Stomach smooth muscle (tissue), 2 donors: ENCODE measurements at regions not wholly inside any gene's neighbourhood (a gene's known extent, or its start where the extent isn't known, plus 50 kb on each side); places are given as distances from the start of the nearest gene placed in this dataset.
A peak's percentile ranks its signal among the peaks of the same experiment; 100 is the strongest.

Experiments
- H3K27ac ChIP-seq: one replicate; pipeline ENCODE4 v1.7.0; 2013; ENCODE audit warnings: mild to moderate bottlenecking, low read length, inconsistent platforms
- H3K27me3 ChIP-seq, 2 donors: one replicate each; pipeline ENCODE4 v1.7.0; 2013; ENCODE audit warnings: low read length in 2 of 2; ENCODE audit not compliant: insufficient read depth in 2 of 2, control insufficient read depth in 1 of 2
- H3K36me3 ChIP-seq, 2 donors: one replicate each; pipeline ENCODE4 v1.7.0; 2013; ENCODE audit warnings: low read length in 2 of 2; ENCODE audit not compliant: control insufficient read depth in 2 of 2, insufficient read depth in 2 of 2
- H3K4me1 ChIP-seq: one replicate; pipeline ENCODE4 v1.7.0; 2013; ENCODE audit warnings: low read length; ENCODE audit not compliant: control insufficient read depth, insufficient read depth
- H3K4me3 ChIP-seq, 2 donors: one replicate each; pipeline ENCODE4 v1.7.0; 2013; ENCODE audit warnings: low read length in 2 of 2
- H3K9ac ChIP-seq, 2 donors: one replicate each; pipeline ENCODE4 v1.7.0; 2013; ENCODE audit warnings: low read length in 2 of 2, mild to moderate bottlenecking in 1 of 2
- H3K9me3 ChIP-seq, 2 donors: one replicate each; pipeline ENCODE4 v1.7.0; 2013; ENCODE audit warnings: low read length in 2 of 2; ENCODE audit not compliant: control insufficient read depth in 2 of 2
- donor health status: healthy.
- donor health status: Pancreatic carcinoma.

- Histone ChIP-seq H3K36me3 (no peaks in the 10 kb centered on the region), H3K27ac (no peak overlapping the region), H3K4me3 (no peak overlapping the region), H3K27me3 (peaks cover 0 to 2% of the 10 kb centered on the region in 2 donors), H3K9me3 (no peaks in the 10 kb centered on the region), H3K9ac (peak overlapping the region in 1 of 2 donors; percentile 29), H3K4me1 (peaks cover 18% of the 10 kb centered on the region)
Measured at GRCh38 chr1:23639460-23640095, 52.0 kb upstream of the RPL11 start.

- peaks cover 0 to 2% of the 10 kb centered on the region in 2 donors for H3K27me3 ChIP-seq
- H3K36me3 ChIP-seq: no peaks in the 10 kb centered on the region
- peaks cover 18% of the 10 kb centered on the region for H3K4me1 ChIP-seq
- H3K27ac ChIP-seq: no peak overlapping the region
- H3K4me3 ChIP-seq: no peak overlapping the region
- no peak overlapping the region for H3K9ac ChIP-seq
- H3K9me3 ChIP-seq: no peaks in the 10 kb centered on the region
Measured at GRCh38 chr1:23638786-23639241, 52.8 kb upstream of the RPL11 start.

GRCh38 chr1:23638188-23638619 lies 53.4 kb upstream of the RPL11 start:
- Histone ChIP-seq H3K36me3 (no peaks in the 10 kb centered on the region), H3K27ac (no peak overlapping the region), H3K4me3 (no peak overlapping the region), H3K27me3 (peaks cover 0 to 2% of the 10 kb centered on the region in 2 donors), H3K4me1 (peaks cover 18% of the 10 kb centered on the region), H3K9ac (no peak overlapping the region), H3K9me3 (no peaks in the 10 kb centered on the region)

- no peak overlapping the region for H3K27ac ChIP-seq
- H3K4me3 ChIP-seq: no peak overlapping the region
- H3K9ac ChIP-seq: no peak overlapping the region
- H3K36me3 ChIP-seq: no peaks in the 10 kb centered on the region
- peaks cover 18% of the 10 kb centered on the region for H3K4me1 ChIP-seq
- H3K9me3 ChIP-seq: no peaks in the 10 kb centered on the region
- H3K27me3 ChIP-seq: peaks cover 0 to 2% of the 10 kb centered on the region in 2 donors
Measured at GRCh38 chr1:23636009-23636408, 55.6 kb upstream of the RPL11 start.

- H3K27ac ChIP-seq: peak overlapping the region; percentile 69
- H3K9ac ChIP-seq: peak overlapping the region; percentile 65 to 80
- peak overlapping the region; percentile 80 for H3K4me3 ChIP-seq
Measured at GRCh38 chr1:23634840-23635651, 56.6 kb upstream of the RPL11 start.

GRCh38 chr1:23634518-23634839 lies 57.1 kb upstream of the RPL11 start:
- Histone ChIP-seq H3K36me3 (no peaks in the 10 kb centered on the region), H3K27me3 (peaks cover 0 to 2% of the 10 kb centered on the region in 2 donors), H3K4me3 (peak overlapping the region in 1 of 2 donors; percentile 80), H3K27ac (no peak overlapping the region), H3K4me1 (peaks cover 18% of the 10 kb centered on the region), H3K9me3 (no peaks in the 10 kb centered on the region), H3K9ac (no peak overlapping the region)

More at GRCh38 chr1:23634840-23635651, 56.6 kb upstream of the RPL11 start:
- H3K27me3 ChIP-seq: peaks cover 0 to 2% of the 10 kb centered on the region in 2 donors
- H3K9me3 ChIP-seq: no peaks in the 10 kb centered on the region
- no peaks in the 10 kb centered on the region for H3K36me3 ChIP-seq
- peaks cover 18% of the 10 kb centered on the region for H3K4me1 ChIP-seq

- no peaks in the 10 kb centered on the region for H3K9me3 ChIP-seq
- H3K4me1 ChIP-seq: peaks cover 13% of the 10 kb centered on the region
- no peak overlapping the region for H3K27ac ChIP-seq
- H3K36me3 ChIP-seq: no peaks in the 10 kb centered on the region
- no peak overlapping the region for H3K9ac ChIP-seq
- H3K4me3 ChIP-seq: no peak overlapping the region
- H3K27me3 ChIP-seq: no peaks in the 10 kb centered on the region
Measured at GRCh38 chr1:23632479-23633160, 59.0 kb upstream of the RPL11 start.

GRCh38 chr1:23629708-23630290 lies 61.8 kb upstream of the RPL11 start:
- H3K9me3 ChIP-seq: no peaks in the 10 kb centered on the region
- peaks cover 4% of the 10 kb centered on the region for H3K4me1 ChIP-seq
- no peak overlapping the region for H3K9ac ChIP-seq
- no peaks in the 10 kb centered on the region for H3K27me3 ChIP-seq
- no peak overlapping the region for H3K27ac ChIP-seq
- no peaks in the 10 kb centered on the region for H3K36me3 ChIP-seq
- H3K4me3 ChIP-seq: no peak overlapping the region

- no peaks in the 10 kb centered on the region for H3K9me3 ChIP-seq
- no peaks in the 10 kb centered on the region for H3K27me3 ChIP-seq
- no peak overlapping the region for H3K9ac ChIP-seq
- H3K4me3 ChIP-seq: no peak overlapping the region
- no peaks in the 10 kb centered on the region for H3K4me1 ChIP-seq
- no peak overlapping the region for H3K27ac ChIP-seq
- no peaks in the 10 kb centered on the region for H3K36me3 ChIP-seq
Measured at GRCh38 chr1:23628951-23629387, 62.6 kb upstream of the RPL11 start.

GRCh38 chr1:23627069-23627735 lies 64.4 kb upstream of the RPL11 start:
- Histone ChIP-seq H3K9me3 (no peaks in the 10 kb centered on the region), H3K27ac (no peak overlapping the region), H3K4me1 (no peaks in the 10 kb centered on the region), H3K36me3 (no peaks in the 10 kb centered on the region), H3K9ac (no peak overlapping the region), H3K4me3 (no peak overlapping the region), H3K27me3 (no peaks in the 10 kb centered on the region)
